Loucy (cell line): ENCODE measurements at regions not wholly inside any gene's neighbourhood (a gene's known extent, or its start where the extent isn't known, plus 50 kb on each side); places are given as distances from the start of the nearest gene placed in this dataset.

Experiments used
- H2AFZ ChIP-seq: fragments of 200-600 bp; sonication (generic); 2 replicates; pipeline ENCODE4 v1.6.0; 2016; ENCODE audit warnings: antibody characterized with exemption, mild to moderate bottlenecking, low read length, moderate library complexity
- H3F3A ChIP-seq: fragments of 200-600 bp; 2 replicates; pipeline ENCODE4 v1.6.0; 2016; ENCODE audit warnings: antibody characterized with exemption, low read depth, mild to moderate bottlenecking
- H3K27me3 ChIP-seq: fragments of 200-600 bp; sonication (generic); 2 replicates; pipeline ENCODE4 v1.6.1; 2014; ENCODE audit warnings: low read length, mild to moderate bottlenecking; ENCODE audit not compliant: insufficient read depth, poor library complexity, severe bottlenecking
- H3K36me3 ChIP-seq: fragments of 200-600 bp; sonication (generic); 2 replicates; pipeline ENCODE4 v1.6.1; 2016; ENCODE audit warnings: low read length; ENCODE audit not compliant: insufficient read depth
- H3K4me1 ChIP-seq: fragments of 200-600 bp; sonication (generic); 2 replicates; pipeline ENCODE4 v1.5.1; 2014; ENCODE audit warnings: low read length, mild to moderate bottlenecking; ENCODE audit not compliant: insufficient read depth, poor library complexity, severe bottlenecking
- H3K4me2 ChIP-seq: fragments of 200-600 bp; sonication (generic); 2 replicates; pipeline ENCODE4 v1.6.0; 2014; ENCODE audit warnings: antibody characterized with exemption, low read length, low read depth, mild to moderate bottlenecking; ENCODE audit not compliant: poor library complexity, severe bottlenecking
- H3K4me3 ChIP-seq: fragments of 200-600 bp; sonication (generic); 2 replicates; pipeline ENCODE4 v1.5.1; 2014; ENCODE audit warnings: low read length, mild to moderate bottlenecking, mixed read lengths; ENCODE audit not compliant: poor library complexity, severe bottlenecking
- H3K79me2 ChIP-seq: fragments of 200-600 bp; sonication (generic); 2 replicates; pipeline ENCODE4 v1.6.1; 2014; ENCODE audit warnings: low read length; ENCODE audit not compliant: insufficient read depth
- H3K9ac ChIP-seq: fragments of 200-600 bp; sonication (generic); 2 replicates; pipeline ENCODE4 v1.6.0; 2014; ENCODE audit warnings: mild to moderate bottlenecking, low read depth, low read length, moderate library complexity; ENCODE audit not compliant: poor library complexity, severe bottlenecking
- H3K9me2 ChIP-seq: fragments of 200-600 bp; sonication (generic); replicated peaks from 2 replicates; pipeline ENCODE4 v1.6.1; 2016; ENCODE audit warnings: low read depth, low read length, mixed read lengths
- H3K9me3 ChIP-seq: fragments of 200-600 bp; sonication (generic); 2 replicates; pipeline ENCODE4 v1.6.1; 2014; ENCODE audit warnings: mild to moderate bottlenecking, antibody characterized with exemption, low read length, low read depth; ENCODE audit not compliant: insufficient read depth
- H4K20me1 ChIP-seq: fragments of 200-600 bp; sonication (generic); 2 replicates; pipeline ENCODE4 v1.6.0; 2014; ENCODE audit warnings: antibody characterized with exemption, low read length, mild to moderate bottlenecking; ENCODE audit not compliant: insufficient read depth, poor library complexity, severe bottlenecking
- CTCF ChIP-seq: fragments of 200-600 bp; sonication (generic); conservative IDR thresholded peaks from 2 replicates; pipeline ENCODE4 v1.5.1; 2014; ENCODE audit warnings: mild to moderate bottlenecking, antibody characterized with exemption, low read length
- EZH2phosphoT487 ChIP-seq: fragments of 200-600 bp; IDR thresholded peaks from 2 replicates; pipeline ENCODE4 v1.6.1; 2018; ENCODE audit warnings: antibody characterized with exemption, mild to moderate bottlenecking, moderate library complexity, borderline replicate concordance

GRCh38 chr2:201961401-201961800 lies 72.3 kb upstream of the FZD7 start:
- Histone ChIP-seq H3K4me2 (no peak overlapping the region), H3K9ac (no peak overlapping the region), H4K20me1 (no peaks in the 10 kb centered on the region), H3K36me3 (no peaks in the 10 kb centered on the region), H3K4me1 (no peaks in the 10 kb centered on the region), H3F3A (no peaks in the 10 kb centered on the region), H3K79me2 (no peaks in the 10 kb centered on the region), H3K4me3 (no peak overlapping the region), H2AFZ (no peak overlapping the region), H3K27me3 (no peaks in the 10 kb centered on the region), H3K9me2 (no peaks in the 10 kb centered on the region), H3K9me3 (no peaks in the 10 kb centered on the region)
- TF ChIP-seq EZH2phosphoT487 = no peak
- no peak for TF ChIP-seq CTCF

GRCh38 chr2:201962774-201963562 lies 70.7 kb upstream of the FZD7 start:
- no peaks in the 10 kb centered on the region for H3F3A ChIP-seq
- no peaks in the 10 kb centered on the region for H3K9me3 ChIP-seq
- H3K4me3 ChIP-seq = no peak overlapping the region
- no peak overlapping the region for H3K4me2 ChIP-seq
- H2AFZ ChIP-seq = no peak overlapping the region
- H3K79me2 ChIP-seq = no peaks in the 10 kb centered on the region
- no peak overlapping the region for H3K9ac ChIP-seq
- H4K20me1 ChIP-seq = no peaks in the 10 kb centered on the region
- H3K27me3 ChIP-seq = no peaks in the 10 kb centered on the region
- TF ChIP-seq CTCF (no peak), EZH2phosphoT487 (no peak)
- H3K4me1 ChIP-seq = no peaks in the 10 kb centered on the region
- no peaks in the 10 kb centered on the region for H3K36me3 ChIP-seq
- no peaks in the 10 kb centered on the region for H3K9me2 ChIP-seq

GRCh38 chr2:201964011-201964410 lies 69.6 kb upstream of the FZD7 start:
- Histone ChIP-seq H3K9me3 (no peaks in the 10 kb centered on the region), H3K36me3 (no peaks in the 10 kb centered on the region), H2AFZ (no peak overlapping the region), H3K27me3 (no peaks in the 10 kb centered on the region), H4K20me1 (no peaks in the 10 kb centered on the region), H3K9ac (no peak overlapping the region), H3K4me2 (no peak overlapping the region), H3K4me1 (no peaks in the 10 kb centered on the region), H3K79me2 (no peaks in the 10 kb centered on the region), H3K9me2 (no peaks in the 10 kb centered on the region), H3K4me3 (no peak overlapping the region), H3F3A (no peaks in the 10 kb centered on the region)
- TF ChIP-seq EZH2phosphoT487 (no peak), CTCF (no peak)
